IPS DF 6.9 (cell line): ENCODE measurements at regions not wholly inside any gene's neighbourhood (a gene's known extent, or its start where the extent isn't known, plus 50 kb on each side); places are given as distances from the start of the nearest gene placed in this dataset.
"Not testable (repeated sequence)": the region's sequence is repeated elsewhere in the genome, so short reads cannot be mapped to it uniquely, and the experiment has no call there.

ENCODE experiments used
- DNase-seq: peaks from one replicate; pipeline ENCODE4 v3.0.0-alpha.2; 2013; ENCODE audit warnings: low read depth, low spot score
- H3K27ac ChIP-seq: one replicate; pipeline ENCODE4 v1.5.1; 2013; ENCODE audit warnings: low read length, control low read depth
- H3K27me3 ChIP-seq: 2 replicates; pipeline ENCODE4 v1.6.1; 2013; ENCODE audit warnings: mild to moderate bottlenecking, low read length; ENCODE audit not compliant: control insufficient read depth, insufficient read depth
- H3K36me3 ChIP-seq: 2 replicates; pipeline ENCODE4 v1.6.1; 2013; ENCODE audit warnings: low read length; ENCODE audit not compliant: control insufficient read depth, insufficient read depth
- H3K4me1 ChIP-seq: 2 replicates; pipeline ENCODE4 v1.6.1; 2013; ENCODE audit warnings: low read length; ENCODE audit not compliant: control insufficient read depth, insufficient read depth
- H3K4me3 ChIP-seq: 2 replicates; pipeline ENCODE4 v1.5.1; 2013; ENCODE audit warnings: mild to moderate bottlenecking, low read length
- H3K9me3 ChIP-seq: 2 replicates; pipeline ENCODE4 v1.6.1; 2013; ENCODE audit warnings: low read length, inconsistent platforms; ENCODE audit not compliant: control insufficient read depth, insufficient read depth
- WGBS: extraction: QIAGEN DNeasy Blood & Tissue Kit; methylation state at CpG from one replicate; pipeline ENCODE4 v1.1.7; 2013; ENCODE audit warnings: mixed read lengths, missing lambda C conversion rate; ENCODE audit not compliant: insufficient read length, insufficient coverage; 5-methylcytosine and 5-hydroxymethylcytosine counted together

- no peaks in the 10 kb centered on the region for H3K36me3 ChIP-seq
- no peaks in the 10 kb centered on the region for H3K9me3 ChIP-seq
- H3K4me3 ChIP-seq: peak overlapping the region; percentile 42; the same call in 1 of the 2 replicates
- H3K27me3 ChIP-seq: no peaks in the 10 kb centered on the region
- no CpG with 5 or more reads among the region's 37 CpGs for WGBS
- no peak for DNase-seq
- H3K27ac ChIP-seq: no peak overlapping the region
- H3K4me1 ChIP-seq: no peaks in the 10 kb centered on the region
Measured at GRCh38 chr19:14265290-14266036, 59.5 kb upstream of the ADGRL1 start.

- not testable (repeated sequence) for H3K27me3 ChIP-seq, H3K36me3 ChIP-seq, H3K27ac ChIP-seq, H3K4me3 ChIP-seq, H3K4me1 ChIP-seq, H3K9me3 ChIP-seq, DNase-seq
- WGBS: no CpG with 5 or more reads among the region's 7 CpGs
Measured at GRCh38 chr19:14255902-14256649, 50.1 kb upstream of the ADGRL1 start.
